ENCODE measurements at regions not wholly inside any gene's neighbourhood (a gene's known extent, or its start where the extent isn't known, plus 50 kb on each side); places are given as distances from the start of the nearest gene placed in this dataset.

- DNase-seq (ENCODE audit: low read depth, low spot score) = no peak
Observed at GRCh38 chr3:151992326-151993041, 119.0 kb downstream of the SUCNR1 start.

GRCh38 chr3:151995091-151995490, 121.6 kb downstream of the SUCNR1 start:
- no peak for DNase-seq (ENCODE audit: low read depth, low spot score)

- no peak for DNase-seq (ENCODE audit: low read depth, low spot score)
Observed at GRCh38 chr3:151998744-151999143, 125.3 kb downstream of the SUCNR1 start.

GRCh38 chr3:151999936-152000335, 126.5 kb downstream of the SUCNR1 start:
- DNase-seq (ENCODE audit: low read depth, low spot score) = no peak

GRCh38 chr3:152011812-152012735, 138.6 kb downstream of the SUCNR1 start:
- no peak for DNase-seq (ENCODE audit: low read depth, low spot score)

DNA sequence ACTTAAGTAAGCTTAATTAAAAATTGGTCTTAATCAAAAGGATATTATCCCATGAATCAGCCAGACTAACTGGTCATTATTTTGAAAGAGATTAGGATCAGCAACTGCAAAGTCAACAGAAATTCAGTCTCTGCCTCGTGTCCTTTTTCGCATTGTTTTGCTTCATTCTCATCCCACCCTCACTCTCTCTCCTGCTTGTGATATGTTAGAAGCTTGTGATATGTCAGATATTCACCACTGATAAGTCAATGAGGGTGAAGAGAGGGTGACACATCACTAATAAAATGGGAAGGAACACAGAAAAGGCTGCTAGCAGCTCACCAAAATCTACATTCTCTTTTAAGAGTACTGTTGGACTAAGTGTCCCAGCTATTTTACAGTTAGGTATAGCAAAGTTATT, 146.1 kb downstream of the SUCNR1 start:
- no peak for DNase-seq (ENCODE audit: low read depth, low spot score)

DNA sequence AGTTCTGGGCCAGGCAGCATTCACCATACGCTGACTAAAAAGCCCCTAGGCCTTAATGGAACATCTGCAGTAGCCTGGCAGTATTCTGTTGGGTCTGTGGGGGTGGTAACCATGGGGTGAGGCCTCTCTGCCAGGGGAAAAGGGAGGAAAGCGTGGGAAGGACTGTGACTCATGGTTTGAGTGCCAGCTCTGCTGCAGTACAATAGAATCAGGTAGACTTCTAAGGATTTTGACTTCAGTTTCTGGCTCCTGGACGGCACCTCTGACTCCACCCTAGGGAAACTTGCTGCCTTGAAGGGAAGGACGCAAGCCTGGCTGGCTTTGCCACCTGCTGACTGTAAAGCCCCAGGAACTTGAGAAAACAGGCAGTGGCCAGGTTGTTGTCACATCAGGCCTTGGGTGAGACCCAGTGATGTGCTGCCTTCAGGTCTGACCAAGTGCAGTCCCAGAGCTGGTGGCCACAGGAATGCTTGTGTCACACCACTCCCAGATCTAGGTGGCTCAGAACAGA, 148.6 kb downstream of the SUCNR1 start:
- no peak for DNase-seq (ENCODE audit: low read depth, low spot score)

DNA sequence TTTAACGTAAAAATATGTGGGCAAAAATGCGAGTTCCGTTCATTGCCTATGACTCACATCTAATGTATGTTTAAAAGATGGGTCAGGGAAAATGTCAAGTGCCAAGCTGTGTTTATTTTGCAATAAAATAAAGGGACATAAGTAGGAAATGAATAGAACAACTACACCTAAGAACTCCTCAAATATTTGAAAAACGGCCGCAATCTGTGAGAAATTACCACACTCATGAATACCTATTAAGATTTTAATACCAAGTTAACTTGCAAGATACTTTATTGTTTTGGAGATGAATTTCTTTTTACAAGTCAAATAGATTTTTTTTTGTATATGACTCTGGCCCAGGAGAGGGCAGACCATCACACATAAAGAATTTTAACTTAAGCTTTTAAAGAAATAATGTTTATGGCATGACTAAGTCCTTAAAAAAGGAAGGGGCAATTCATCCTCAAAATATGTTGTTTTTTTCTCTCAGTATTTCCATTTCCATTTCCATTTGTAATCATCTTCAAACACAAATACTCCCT, 152.7 kb downstream of the SUCNR1 start:
- no peak for DNase-seq (ENCODE audit: low read depth, low spot score)

- no peak for DNase-seq (ENCODE audit: low read depth, low spot score)
Observed at GRCh38 chr3:152030320-152030719, 156.9 kb downstream of the SUCNR1 start.

DNA sequence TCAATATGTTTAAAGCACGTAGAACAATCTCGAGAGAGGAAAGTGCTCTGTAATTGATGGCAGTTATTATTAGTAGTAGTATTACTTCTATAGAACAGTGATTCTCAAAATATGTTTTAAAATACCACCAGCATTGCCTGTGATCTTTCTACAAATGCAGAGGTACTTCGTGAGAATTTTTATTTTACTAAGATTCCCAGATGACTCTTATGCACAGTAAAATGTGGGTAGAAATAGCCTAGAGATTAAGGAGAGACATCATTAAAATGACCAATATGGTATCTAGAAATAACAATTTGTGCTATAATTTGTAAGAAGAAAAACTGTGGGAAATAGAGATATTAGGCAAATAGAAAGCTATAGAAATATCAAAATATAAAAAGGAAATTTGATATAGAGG, 157.9 kb downstream of the SUCNR1 start:
- no peak for DNase-seq (ENCODE audit: low read depth, low spot score)

DNA sequence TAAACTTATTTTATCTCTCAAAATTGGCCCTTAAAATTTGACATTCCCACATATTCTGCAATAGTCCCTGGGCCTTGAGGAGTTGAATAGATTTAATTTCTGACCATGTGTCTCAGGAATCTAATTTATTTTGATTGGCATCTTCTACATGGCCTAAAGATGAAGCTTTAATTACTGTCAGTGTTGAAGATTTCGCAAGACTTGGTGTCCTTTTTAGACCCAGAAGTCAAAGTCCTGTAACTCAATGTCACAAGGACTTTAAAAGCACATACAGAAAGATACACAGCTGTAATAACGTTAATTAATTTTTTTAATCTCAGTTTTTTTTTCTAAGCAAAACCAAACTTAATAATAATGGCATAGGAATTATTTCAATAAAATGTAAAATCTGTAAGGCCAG, 163.9 kb downstream of the SUCNR1 start:
- DNase-seq (ENCODE audit: low read depth, low spot score) = no peak

DNA sequence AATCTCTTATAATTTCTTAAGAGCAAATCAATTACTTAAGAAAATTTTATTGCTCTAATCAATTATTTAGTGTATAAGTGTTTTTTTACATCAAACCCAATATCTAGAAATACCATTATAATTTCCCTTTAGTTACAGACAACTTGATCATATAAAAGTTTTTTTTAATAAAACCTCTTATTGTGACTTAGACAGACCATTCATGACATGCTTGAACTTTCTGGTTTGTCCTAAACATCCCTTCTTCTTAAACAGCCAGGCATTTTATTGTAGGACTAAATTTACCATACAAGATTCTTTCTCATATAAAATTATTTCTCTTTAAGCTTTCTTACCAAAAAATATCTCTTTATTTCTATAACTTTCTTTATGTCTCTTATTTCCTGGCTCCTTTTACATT, 164.5 kb downstream of the SUCNR1 start:
- no peak for DNase-seq (ENCODE audit: low read depth, low spot score)

GRCh38 chr3:152038490-152038889, 165.0 kb downstream of the SUCNR1 start:
- DNase-seq (ENCODE audit: low read depth, low spot score) = no peak

GRCh38 chr3:152039887-152040286, 166.4 kb downstream of the SUCNR1 start:
- DNase-seq (ENCODE audit: low read depth, low spot score) = no peak

GRCh38 chr3:152040319-152040718, 166.9 kb downstream of the SUCNR1 start:
- DNase-seq (ENCODE audit: low read depth, low spot score) = no peak

- no peak for DNase-seq (ENCODE audit: low read depth, low spot score)
Observed at GRCh38 chr3:152043620-152044019, 170.2 kb downstream of the SUCNR1 start.

GRCh38 chr3:152046280-152046679, 172.8 kb downstream of the SUCNR1 start:
- DNase-seq (ENCODE audit: low read depth, low spot score) = no peak

- DNase-seq (ENCODE audit: low read depth, low spot score) = no peak
Observed at GRCh38 chr3:152047465-152047864, 174.0 kb downstream of the SUCNR1 start.

DNA sequence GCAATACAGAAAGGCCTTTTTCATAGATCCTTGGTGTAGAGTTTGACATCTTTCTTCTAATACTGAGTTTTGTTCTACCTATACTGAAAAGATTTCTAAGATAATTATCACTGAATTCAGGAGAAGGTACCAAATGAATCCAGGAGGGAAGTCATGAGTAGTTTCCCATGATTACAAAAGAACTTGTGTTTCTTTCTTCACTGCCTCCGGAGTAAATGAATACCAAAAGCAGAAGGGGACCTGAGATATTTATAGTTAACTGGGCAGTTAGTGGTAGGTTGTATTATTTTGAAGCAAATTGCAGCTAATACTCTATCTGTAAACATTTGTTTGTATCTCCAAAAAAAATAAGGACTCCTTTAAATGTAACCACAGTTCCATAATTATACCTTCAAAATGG, 175.4 kb downstream of the SUCNR1 start:
- no peak for DNase-seq (ENCODE audit: low read depth, low spot score)

DNA sequence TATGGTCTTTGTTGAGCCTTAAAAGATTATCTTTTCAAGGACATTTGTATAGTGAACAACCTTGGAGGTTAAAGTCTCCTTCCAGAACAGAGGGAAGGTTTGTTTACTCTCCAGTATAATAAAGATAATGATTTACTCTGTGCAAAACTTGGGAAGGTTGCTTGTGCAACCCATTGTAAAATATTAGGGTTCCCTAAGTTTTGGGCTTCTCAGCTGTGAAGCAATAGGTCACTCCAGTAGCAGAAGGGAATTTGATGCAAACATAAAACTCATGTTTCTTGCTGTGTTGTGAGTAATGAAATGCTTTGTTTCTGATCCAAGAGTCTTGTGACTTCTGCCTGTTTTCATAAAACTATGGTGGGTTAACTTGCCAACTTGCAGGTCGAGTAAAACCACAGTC, 177.5 kb downstream of the SUCNR1 start:
- no peak for DNase-seq (ENCODE audit: low read depth, low spot score)

- DNase-seq (ENCODE audit: low read depth, low spot score) = no peak
Observed at GRCh38 chr3:152051501-152052404, 178.3 kb downstream of the SUCNR1 start.

Data from activated CD4-positive, CD25-positive, alpha-beta regulatory T cell treated with anti-CD3 and anti-CD28 coated beads, Interleukin-2, amount 50 U/mL, for 16 hours (primary cell).